ENCODE measurements at regions not wholly inside any gene's neighbourhood (a gene's known extent, or its start where the extent isn't known, plus 50 kb on each side); places are given as distances from the start of the nearest gene placed in this dataset.

GRCh38 chr2:225207471-225207870 is 165.2 kb upstream of the DOCK10 start:
- Mint-ChIP-seq H3K27me3 (ENCODE audit: low read depth) (no peaks in the 10 kb centered on the region; the same call in 1 of the 2 replicates), H3K36me3 (no peaks in the 10 kb centered on the region), H3K27ac (no peak overlapping the region), H3K9me3 (peaks cover 10% of the 10 kb centered on the region), H3K4me3 (no peak overlapping the region), H3K4me1 (peaks cover 12% of the 10 kb centered on the region)
- ChIA-PET CTCF (no interaction called here), POLR2A (no interaction called here)
- TF ChIP-seq E2F1 (CRISPR knock-in tag; IDR thresholded peaks at IDR 0.05) (no peak), CREM (CRISPR knock-in tag; IDR thresholded peaks at IDR 0.05) (no peak), ZBTB21 (CRISPR knock-in tag; IDR thresholded peaks at IDR 0.05; ENCODE audit: borderline replicate concordance) (no peak), SMAD4 (CRISPR knock-in tag; IDR thresholded peaks at IDR 0.05) (no peak), PRDM15 (CRISPR knock-in tag; IDR thresholded peaks at IDR 0.05) (no peak), ERG (CRISPR knock-in tag; IDR thresholded peaks at IDR 0.05) (no peak), ATF6 (CRISPR knock-in tag; IDR thresholded peaks at IDR 0.05) (no peak), TEAD4 (CRISPR knock-in tag; IDR thresholded peaks at IDR 0.05) (no peak), RELA (CRISPR knock-in tag; IDR thresholded peaks at IDR 0.05; ENCODE audit: borderline replicate concordance) (no peak), CTCF (IDR thresholded peaks at IDR 0.05) (no peak), ZNF232 (CRISPR knock-in tag; IDR thresholded peaks at IDR 0.05) (no peak), EMX1 (CRISPR knock-in tag; IDR thresholded peaks at IDR 0.05) (no peak), MYBL2 (CRISPR knock-in tag; IDR thresholded peaks at IDR 0.05) (no peak), NR3C1 (CRISPR knock-in tag; conservative IDR thresholded peaks at IDR 0.05; ENCODE audit: low read depth) (no peak), RORB (CRISPR knock-in tag; IDR thresholded peaks at IDR 0.05) (no peak), IRF1 (CRISPR knock-in tag; IDR thresholded peaks at IDR 0.05) (no peak), ZNF281 (CRISPR knock-in tag; IDR thresholded peaks at IDR 0.05) (no peak)
- no peak for ATAC-seq
- no peak for DNase-seq (ENCODE audit: low spot score)

Measured in WTC11 (cell line).